ENCODE measurements at regions not wholly inside any gene's neighbourhood (a gene's known extent, or its start where the extent isn't known, plus 50 kb on each side); places are given as distances from the start of the nearest gene placed in this dataset.
"Not testable (repeated sequence)": the region's sequence is repeated elsewhere in the genome, so short reads cannot be mapped to it uniquely, and the experiment has no call there.

- no peaks in the 10 kb centered on the region for H3K27me3 Mint-ChIP-seq
- no peak for TF ChIP-seq CTCF (IDR thresholded peaks at IDR 0.05; ENCODE audit: unreplicated experiment)
- H3K27ac Mint-ChIP-seq = no peak overlapping the region
These were observed 52.7 kb upstream of the LARP1 start for GRCh38 chr5:154702477-154702876.

GRCh38 chr5:154701725-154702124 lies 53.5 kb upstream of the LARP1 start:
- H3K27ac Mint-ChIP-seq; DNase-seq (ENCODE audit: low spot score, unreplicated experiment); H3K36me3 Mint-ChIP-seq (ENCODE audit: insufficient read depth); H3K4me3 Mint-ChIP-seq (ENCODE audit: low read depth); H3K27me3 Mint-ChIP-seq; H3K9me3 Mint-ChIP-seq (ENCODE audit: low read depth): not testable (repeated sequence)
- peaks cover 15% of the 10 kb centered on the region for H3K4me1 Mint-ChIP-seq (ENCODE audit: low read depth)

More at GRCh38 chr5:154702477-154702876, 52.7 kb upstream of the LARP1 start:
- no peaks in the 10 kb centered on the region for H3K9me3 Mint-ChIP-seq (ENCODE audit: low read depth)
- no peak for DNase-seq (ENCODE audit: low spot score, unreplicated experiment)
- no peaks in the 10 kb centered on the region for H3K36me3 Mint-ChIP-seq (ENCODE audit: insufficient read depth)
- no peak overlapping the region for H3K4me3 Mint-ChIP-seq (ENCODE audit: low read depth)
- H3K4me1 Mint-ChIP-seq (ENCODE audit: low read depth) = peaks cover 12% of the 10 kb centered on the region

- Mint-ChIP-seq H3K36me3 (ENCODE audit: insufficient read depth) (no peaks in the 10 kb centered on the region), H3K9me3 (ENCODE audit: low read depth) (no peaks in the 10 kb centered on the region), H3K4me3 (ENCODE audit: low read depth) (no peak overlapping the region), H3K4me1 (ENCODE audit: low read depth) (peaks cover 16% of the 10 kb centered on the region), H3K27me3 (no peaks in the 10 kb centered on the region), H3K27ac (peak overlapping the region; percentile 67)
- no peak for TF ChIP-seq CTCF (IDR thresholded peaks at IDR 0.05; ENCODE audit: unreplicated experiment)
- no peak for DNase-seq (ENCODE audit: low spot score, unreplicated experiment)
These were observed 54.0 kb upstream of the LARP1 start for GRCh38 chr5:154701181-154701580.

- not testable (repeated sequence) for H3K27ac Mint-ChIP-seq; DNase-seq (ENCODE audit: low spot score, unreplicated experiment); H3K4me3 Mint-ChIP-seq (ENCODE audit: low read depth); H3K27me3 Mint-ChIP-seq; H3K9me3 Mint-ChIP-seq (ENCODE audit: low read depth); H3K36me3 Mint-ChIP-seq (ENCODE audit: insufficient read depth)
- peaks cover 16% of the 10 kb centered on the region for H3K4me1 Mint-ChIP-seq (ENCODE audit: low read depth)
These were observed 54.8 kb upstream of the LARP1 start for GRCh38 chr5:154700289-154700928.

- no peak for TF ChIP-seq CTCF (IDR thresholded peaks at IDR 0.05; ENCODE audit: unreplicated experiment)
- Mint-ChIP-seq H3K27me3 (no peaks in the 10 kb centered on the region), H3K36me3 (ENCODE audit: insufficient read depth) (peaks cover 2% of the 10 kb centered on the region), H3K4me3 (ENCODE audit: low read depth) (no peak overlapping the region), H3K27ac (no peak overlapping the region), H3K4me1 (ENCODE audit: low read depth) (peaks cover 16% of the 10 kb centered on the region), H3K9me3 (ENCODE audit: low read depth) (peaks cover 2% of the 10 kb centered on the region)
- no peak for DNase-seq (ENCODE audit: low spot score, unreplicated experiment)
These were observed 56.4 kb upstream of the LARP1 start for GRCh38 chr5:154698763-154699162.

GRCh38 chr5:154697371-154697770 lies 57.8 kb upstream of the LARP1 start:
- DNase-seq (ENCODE audit: low spot score, unreplicated experiment) = no peak
- H3K4me1 Mint-ChIP-seq (ENCODE audit: low read depth) = peaks cover 16% of the 10 kb centered on the region
- peaks cover 2% of the 10 kb centered on the region for H3K36me3 Mint-ChIP-seq (ENCODE audit: insufficient read depth)
- peaks cover 3% of the 10 kb centered on the region for H3K9me3 Mint-ChIP-seq (ENCODE audit: low read depth)
- H3K4me3 Mint-ChIP-seq (ENCODE audit: low read depth) = no peak overlapping the region
- no peak overlapping the region for H3K27ac Mint-ChIP-seq
- peaks cover 2% of the 10 kb centered on the region for H3K27me3 Mint-ChIP-seq
- TF ChIP-seq CTCF (IDR thresholded peaks at IDR 0.05; ENCODE audit: unreplicated experiment) = no peak

Measured in progenitor cell of endocrine pancreas (in vitro differentiated cells).